Ascending aorta (tissue), 2 donors: ENCODE measurements at regions not wholly inside any gene's neighbourhood (a gene's known extent, or its start where the extent isn't known, plus 50 kb on each side); places are given as distances from the start of the nearest gene placed in this dataset.
"Not testable (repeated sequence)": the region's sequence is repeated elsewhere in the genome, so short reads cannot be mapped to it uniquely, and the experiment has no call there.

Experiments used
- DNase-seq, 2 donors: peaks; one replicate each; pipeline ENCODE4 v3.0.0-alpha.2; 2019; ENCODE audit warnings: low spot score in 2 of 2
- H3K27ac ChIP-seq, 2 donors: fragments of 200-600 bp; sonication (generic); one replicate each; pipeline ENCODE4 v1.5.1; 2016 to 2017; ENCODE audit warnings: mild to moderate bottlenecking in 1 of 2
- H3K27me3 ChIP-seq: fragments of 200-600 bp; sonication (generic); one replicate; pipeline ENCODE4 v1.5.1; 2017
- H3K36me3 ChIP-seq, 2 donors: fragments of 200-600 bp; sonication (generic); one replicate each; pipeline ENCODE4 v1.5.1; 2016
- H3K4me1 ChIP-seq, 2 donors: fragments of 200-600 bp; sonication (generic); one replicate each; pipeline ENCODE4 v1.5.1; 2016 to 2017; ENCODE audit warnings: mild to moderate bottlenecking in 1 of 2
- H3K4me3 ChIP-seq, 2 donors: fragments of 200-600 bp; sonication (generic); one replicate each; pipeline ENCODE4 v1.5.1; 2016 to 2017; ENCODE audit warnings: mild to moderate bottlenecking in 1 of 2
- H3K9me3 ChIP-seq, 2 donors: fragments of 200-600 bp; sonication (generic); one replicate each; pipeline ENCODE4 v1.5.1; 2016
- intact Hi-C: fragments of 100-400 bp; cut with DNase I; formaldehyde crosslinking; loops from one replicate; pipeline ENCODE4 v1.15.1; 2023
- TF ChIP-seq, protein P1 (sequence below), 3 experiments: fragments of 200-600 bp in 2 of 3; fragments of 450-650 bp in 1 of 3; sonication (generic) in 2 of 3; IDR thresholded peaks; one replicate each; pipeline ENCODE4 v1.5.1; 2016 to 2019; ENCODE audit warnings: antibody characterized with exemption in 3 of 3, mild to moderate bottlenecking in 1 of 3, moderate library complexity in 1 of 3

DNA sequence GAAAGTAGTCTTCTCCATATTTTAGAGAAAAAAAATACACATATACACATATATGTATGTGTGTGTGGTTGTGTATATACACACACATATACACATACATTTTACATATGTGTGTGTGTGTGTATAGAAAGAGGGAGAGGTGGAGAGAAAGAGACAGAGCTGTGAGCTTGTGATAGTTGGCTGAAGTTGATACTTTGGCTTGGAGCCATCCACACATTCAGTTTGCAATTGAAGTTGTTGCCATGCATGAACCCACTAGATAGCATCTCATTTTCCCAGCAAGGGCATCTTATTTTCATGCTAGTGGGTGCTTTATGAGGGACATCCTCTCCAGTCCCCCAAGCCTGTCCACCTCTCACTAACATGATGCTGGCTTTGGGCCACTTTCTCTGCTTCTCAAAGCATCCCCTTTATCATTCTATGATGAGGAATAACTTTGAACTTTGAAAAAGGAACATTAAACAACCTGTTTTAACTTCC, 228.6 kb downstream of the ZNF621 start:
- intact Hi-C loops = no loop called here
- no peak overlapping the region for H3K4me3 ChIP-seq
- TF ChIP-seq, protein P1, sequence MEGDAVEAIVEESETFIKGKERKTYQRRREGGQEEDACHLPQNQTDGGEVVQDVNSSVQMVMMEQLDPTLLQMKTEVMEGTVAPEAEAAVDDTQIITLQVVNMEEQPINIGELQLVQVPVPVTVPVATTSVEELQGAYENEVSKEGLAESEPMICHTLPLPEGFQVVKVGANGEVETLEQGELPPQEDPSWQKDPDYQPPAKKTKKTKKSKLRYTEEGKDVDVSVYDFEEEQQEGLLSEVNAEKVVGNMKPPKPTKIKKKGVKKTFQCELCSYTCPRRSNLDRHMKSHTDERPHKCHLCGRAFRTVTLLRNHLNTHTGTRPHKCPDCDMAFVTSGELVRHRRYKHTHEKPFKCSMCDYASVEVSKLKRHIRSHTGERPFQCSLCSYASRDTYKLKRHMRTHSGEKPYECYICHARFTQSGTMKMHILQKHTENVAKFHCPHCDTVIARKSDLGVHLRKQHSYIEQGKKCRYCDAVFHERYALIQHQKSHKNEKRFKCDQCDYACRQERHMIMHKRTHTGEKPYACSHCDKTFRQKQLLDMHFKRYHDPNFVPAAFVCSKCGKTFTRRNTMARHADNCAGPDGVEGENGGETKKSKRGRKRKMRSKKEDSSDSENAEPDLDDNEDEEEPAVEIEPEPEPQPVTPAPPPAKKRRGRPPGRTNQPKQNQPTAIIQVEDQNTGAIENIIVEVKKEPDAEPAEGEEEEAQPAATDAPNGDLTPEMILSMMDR (IDR thresholded peaks at IDR 0.05) = no peak
- no peaks in the 10 kb centered on the region for H3K4me1 ChIP-seq
- H3K27me3 ChIP-seq = no peaks in the 10 kb centered on the region
- no peaks in the 10 kb centered on the region for H3K9me3 ChIP-seq
- no peak overlapping the region for H3K27ac ChIP-seq
- DNase-seq = no peak
- no peaks in the 10 kb centered on the region for H3K36me3 ChIP-seq

GRCh38 chr3:40753951-40754350, 229.2 kb downstream of the ZNF621 start:
- TF ChIP-seq, protein P1 (IDR thresholded peaks at IDR 0.05) = no peak
- H3K27me3 ChIP-seq = no peaks in the 10 kb centered on the region
- intact Hi-C loops = no loop called here

DNA sequence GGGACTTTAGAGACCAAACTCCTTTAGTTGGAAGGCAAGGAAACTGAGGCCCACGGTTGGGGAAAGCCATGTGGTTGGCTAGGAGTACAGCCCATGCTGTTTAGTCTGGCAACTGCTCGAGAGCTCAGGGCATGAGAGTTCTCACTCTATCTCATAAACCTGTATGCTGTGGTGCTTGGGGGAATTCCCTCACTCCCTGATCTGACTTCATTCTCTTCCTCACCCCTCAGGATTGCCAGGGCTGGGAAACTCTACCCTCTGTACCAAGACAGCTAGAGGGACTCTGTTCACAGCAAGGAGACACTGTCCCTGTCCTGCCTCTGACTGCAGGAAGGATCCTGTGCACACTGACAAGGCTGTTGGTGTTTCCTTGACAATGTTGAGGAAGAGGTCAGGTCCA, 230.2 kb downstream of the ZNF621 start:
- H3K27ac ChIP-seq = no peak overlapping the region
- H3K4me3 ChIP-seq = no peak overlapping the region
- intact Hi-C loops = no loop called here
- no peaks in the 10 kb centered on the region for H3K27me3 ChIP-seq
- H3K9me3 ChIP-seq = no peaks in the 10 kb centered on the region
- no peak for DNase-seq
- H3K4me1 ChIP-seq = no peaks in the 10 kb centered on the region
- H3K36me3 ChIP-seq = no peaks in the 10 kb centered on the region
- TF ChIP-seq, protein P1 (IDR thresholded peaks at IDR 0.05) = no peak

More at GRCh38 chr3:40753951-40754350, 229.2 kb downstream of the ZNF621 start:
- H3K4me1 ChIP-seq = no peaks in the 10 kb centered on the region
- DNase-seq = no peak
- no peaks in the 10 kb centered on the region for H3K9me3 ChIP-seq
- no peak overlapping the region for H3K27ac ChIP-seq
- H3K4me3 ChIP-seq = no peak overlapping the region
- no peaks in the 10 kb centered on the region for H3K36me3 ChIP-seq

DNA sequence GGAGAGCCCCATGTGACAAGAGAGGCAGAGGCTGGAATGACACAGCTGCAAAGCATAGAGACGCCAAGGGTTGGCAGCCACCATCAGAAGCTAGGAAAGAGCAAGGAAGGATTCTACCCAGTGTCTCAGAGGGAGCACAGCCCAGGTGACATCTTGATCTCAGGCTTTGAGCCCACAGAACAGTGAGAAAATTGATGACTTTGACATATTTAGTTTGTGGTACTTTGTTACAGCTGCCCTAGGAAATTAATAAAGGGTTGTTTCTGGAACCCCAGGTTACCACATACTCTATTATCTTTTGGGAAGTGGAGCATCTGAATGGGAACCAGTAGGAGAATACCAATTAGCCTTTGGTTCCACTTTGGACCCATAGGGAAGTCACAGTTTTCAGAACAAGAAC, 231.7 kb downstream of the ZNF621 start:
- Histone ChIP-seq H3K27ac (no peak overlapping the region), H3K4me3 (no peak overlapping the region), H3K9me3 (no peaks in the 10 kb centered on the region), H3K4me1 (no peaks in the 10 kb centered on the region), H3K36me3 (no peaks in the 10 kb centered on the region), H3K27me3 (no peaks in the 10 kb centered on the region)
- intact Hi-C loops = no loop called here
- no peak for DNase-seq
- TF ChIP-seq, protein P1 (IDR thresholded peaks at IDR 0.05) = no peak

DNA sequence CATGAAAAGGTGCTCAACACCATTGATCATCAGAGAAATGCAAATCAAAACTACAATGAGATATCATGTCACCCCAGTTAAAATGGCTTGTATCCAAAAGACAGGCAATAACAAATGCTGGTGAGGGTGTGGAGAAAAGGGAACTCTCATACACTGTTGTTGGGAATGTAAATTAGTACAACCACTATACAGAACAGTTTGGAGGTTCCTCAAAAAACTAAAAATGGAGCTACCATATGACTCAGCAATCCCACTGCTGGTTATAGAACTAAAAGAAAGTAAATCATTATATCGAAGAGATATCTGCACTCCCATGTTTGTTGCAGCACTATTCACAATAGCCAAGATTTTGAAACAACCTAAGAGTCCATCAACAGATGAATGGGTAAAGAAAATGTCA, 238.0 kb downstream of the ZNF621 start:
- H3K27me3 ChIP-seq, H3K9me3 ChIP-seq, H3K36me3 ChIP-seq, H3K27ac ChIP-seq, H3K4me3 ChIP-seq, DNase-seq: not testable (repeated sequence)
- intact Hi-C loops = loop anchor here (10.0 kb wide), 1 partner anchor 178 kb away; no protein-coding TSS in a partner anchor
- H3K4me1 ChIP-seq = peaks cover 0 to 12% of the 10 kb centered on the region in 2 donors

GRCh38 chr3:40763807-40764206, 239.0 kb downstream of the ZNF621 start:
- TF ChIP-seq, protein P1 (IDR thresholded peaks at IDR 0.05) = no peak
- no peaks in the 10 kb centered on the region for H3K27me3 ChIP-seq
- DNase-seq = no peak
- no peaks in the 10 kb centered on the region for H3K9me3 ChIP-seq
- peaks cover 0 to 12% of the 10 kb centered on the region in 2 donors for H3K4me1 ChIP-seq
- H3K36me3 ChIP-seq = no peaks in the 10 kb centered on the region
- H3K27ac ChIP-seq = no peak overlapping the region
- no peak overlapping the region for H3K4me3 ChIP-seq
- intact Hi-C loops = loop anchor here (10.0 kb wide), 1 partner anchor 179 kb away; no protein-coding TSS in a partner anchor
